Heart right ventricle (tissue), 16 donors: ENCODE measurements at regions not wholly inside any gene's neighbourhood (a gene's known extent, or its start where the extent isn't known, plus 50 kb on each side); places are given as distances from the start of the nearest gene placed in this dataset.

Experiments
- ATAC-seq, 8 donors: fragments of 200-7000 bp; cut with Tn5 transposase; one replicate each; pipeline ENCODE4 v1.9.1; 2020; ENCODE audit warnings: mild to moderate bottlenecking in 8 of 8, moderate library complexity in 8 of 8, moderate number of reproducible peaks in 1 of 8
- DNase-seq, 2 donors: peaks; one replicate each; pipeline ENCODE4 v3.0.0-alpha.2; 2020
- H3K27ac ChIP-seq, 10 donors: fragments of 200-600 bp; sonication (generic) in 2 of 10; one replicate each; pipeline versions ENCODE4 v1.5.0 to v1.8.0; 2020 to 2022; ENCODE audit warnings: mild to moderate bottlenecking in 3 of 10
- H3K27me3 ChIP-seq, 7 donors: fragments of 200-600 bp; one replicate each; pipeline ENCODE4 v1.8.0; 2021 to 2022; ENCODE audit warnings: mild to moderate bottlenecking in 2 of 7
- H3K36me3 ChIP-seq, 9 donors: fragments of 200-600 bp; sonication (generic) in 1 of 9; one replicate each; pipeline versions ENCODE4 v1.5.0 to v1.8.0; 2020 to 2022; ENCODE audit warnings: mild to moderate bottlenecking in 2 of 9
- H3K4me1 ChIP-seq, 9 donors: fragments of 200-600 bp; sonication (generic) in 1 of 9; one replicate each; pipeline versions ENCODE4 v1.5.0 to v1.8.0; 2020 to 2022; ENCODE audit warnings: mild to moderate bottlenecking in 4 of 9
- H3K4me3 ChIP-seq, 10 donors: fragments of 200-600 bp; sonication (generic) in 2 of 10; one replicate each; pipeline versions ENCODE4 v1.5.0 to v1.8.0; 2020 to 2022; ENCODE audit warnings: mild to moderate bottlenecking in 7 of 10, moderate library complexity in 2 of 10
- H3K9me3 ChIP-seq, 11 donors: fragments of 200-600 bp in 10 of 11; sonication (generic) in 2 of 11; one replicate each; pipeline versions ENCODE4 v1.5.0 to v1.8.0; 2013 to 2022; ENCODE audit warnings: mild to moderate bottlenecking in 2 of 11, control low read depth in 1 of 11, moderate library complexity in 1 of 11
- WGBS, 2 donors: extraction: QIAGEN DNeasy Blood & Tissue Kit; methylation state at CpG; one replicate each; pipeline ENCODE4 v1.1.7; 2013; ENCODE audit warnings: inconsistent platforms in 1 of 2; 5-methylcytosine and 5-hydroxymethylcytosine counted together
- intact Hi-C, 10 donors: fragments of 100-400 bp; cut with DNase I; formaldehyde crosslinking; loops; one replicate each; pipeline versions ENCODE4 v1.11.1 to v1.14.2; 2022
- TF ChIP-seq, protein P1 (sequence below), 9 donors: fragments of 200-600 bp; sonication (generic) in 2 of 9; IDR thresholded peaks; one replicate each; pipeline versions ENCODE4 v1.5.0 to v1.8.0; 2021 to 2022; ENCODE audit warnings: antibody characterized with exemption in 9 of 9, mild to moderate bottlenecking in 5 of 9, moderate library complexity in 1 of 9
- donor health status: Arrhythmogenic right ventricular cardiomyopathy.
- donor health status: ischemic (EF 13 %, LVEDD 7.1; RV severe dilation, severe dysfunction).
- donor health status: healthy with polysubstance abuse.
- donor health status: DM: no; HTN: yes; CAD: no.
- donor health status: DM: no; HTN: no; CAD: no.
- donor health status: ischemic (EF 25% LVEDD 6.9; RV normal size, moderate dysfunction).
- donor health status: ischemic (EF 25% LVEDD 5.7; RV mildly dilated, moderate dysfunction).
- donor health status: healthy.
- donor health status: DM: yes; HTN: yes; CAD: no.
- donor health status: Ischemic cardiomyopathy.
- donor health status: ischemic (EF 35%, LVEDD 5.7; RV mildly dilated, moderate dysfunction).
- donor health status: nonischemic (EF 11% LVEDD 7.7; RV severe dilation, severe dysfunction).
- donor health status: DM: yes; HTN: yes; CAD: no.
- donor health status: PGD.
- donor health status: ischemic (EF 29% LVEDD 5.4; RV normal size, mild dysfunction).
- donor health status: nonischemic (EF 23%, LVEDD 6.1; RV moderate dilation, normal function).

GRCh38 chr13:58999851-59000250 lies 1163.9 kb downstream of the DIAPH3 start:
- Histone ChIP-seq H3K27me3 (no peaks in the 10 kb centered on the region), H3K36me3 (no peaks in the 10 kb centered on the region), H3K4me3 (no peak overlapping the region), H3K27ac (no peak overlapping the region), H3K9me3 (no peaks in the 10 kb centered on the region), H3K4me1 (no peaks in the 10 kb centered on the region)
- TF ChIP-seq, protein P1, sequence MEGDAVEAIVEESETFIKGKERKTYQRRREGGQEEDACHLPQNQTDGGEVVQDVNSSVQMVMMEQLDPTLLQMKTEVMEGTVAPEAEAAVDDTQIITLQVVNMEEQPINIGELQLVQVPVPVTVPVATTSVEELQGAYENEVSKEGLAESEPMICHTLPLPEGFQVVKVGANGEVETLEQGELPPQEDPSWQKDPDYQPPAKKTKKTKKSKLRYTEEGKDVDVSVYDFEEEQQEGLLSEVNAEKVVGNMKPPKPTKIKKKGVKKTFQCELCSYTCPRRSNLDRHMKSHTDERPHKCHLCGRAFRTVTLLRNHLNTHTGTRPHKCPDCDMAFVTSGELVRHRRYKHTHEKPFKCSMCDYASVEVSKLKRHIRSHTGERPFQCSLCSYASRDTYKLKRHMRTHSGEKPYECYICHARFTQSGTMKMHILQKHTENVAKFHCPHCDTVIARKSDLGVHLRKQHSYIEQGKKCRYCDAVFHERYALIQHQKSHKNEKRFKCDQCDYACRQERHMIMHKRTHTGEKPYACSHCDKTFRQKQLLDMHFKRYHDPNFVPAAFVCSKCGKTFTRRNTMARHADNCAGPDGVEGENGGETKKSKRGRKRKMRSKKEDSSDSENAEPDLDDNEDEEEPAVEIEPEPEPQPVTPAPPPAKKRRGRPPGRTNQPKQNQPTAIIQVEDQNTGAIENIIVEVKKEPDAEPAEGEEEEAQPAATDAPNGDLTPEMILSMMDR (IDR thresholded peaks at IDR 0.05), result no peak
- intact Hi-C loops, result no loop called here
- DNase-seq (no peak), ATAC-seq (no peak)
- WGBS, 2 donors, result 95 to 96% methylated on average over 2 of the region's 2 CpGs

- no peaks in the 10 kb centered on the region for H3K4me1 ChIP-seq
- no peak for DNase-seq
- H3K36me3 ChIP-seq, result no peaks in the 10 kb centered on the region
- no peak overlapping the region for H3K4me3 ChIP-seq
- H3K9me3 ChIP-seq, result no peaks in the 10 kb centered on the region
- ATAC-seq, result no peak
- no peaks in the 10 kb centered on the region for H3K27me3 ChIP-seq
- TF ChIP-seq, protein P1 (IDR thresholded peaks at IDR 0.05), result no peak
- intact Hi-C loops, result no loop called here
- H3K27ac ChIP-seq, result no peak overlapping the region
These were observed 1163.0 kb downstream of the DIAPH3 start for GRCh38 chr13:59000770-59001169.

GRCh38 chr13:59012731-59013130 lies 1151.0 kb downstream of the DIAPH3 start:
- intact Hi-C loops, result no loop called here
- H3K4me3 ChIP-seq, result no peak overlapping the region
- no peaks in the 10 kb centered on the region for H3K27me3 ChIP-seq
- TF ChIP-seq, protein P1 (IDR thresholded peaks at IDR 0.05), result no peak
- DNase-seq, result no peak
- WGBS, 2 donors, result 89 to 94% methylated on average over 11 of the region's 11 CpGs
- no peaks in the 10 kb centered on the region for H3K9me3 ChIP-seq
- H3K36me3 ChIP-seq, result no peaks in the 10 kb centered on the region
- no peak for ATAC-seq
- peaks cover 0 to 5% (median 0%) of the 10 kb centered on the region in 9 donors for H3K4me1 ChIP-seq
- H3K27ac ChIP-seq, result no peak overlapping the region

DNA sequence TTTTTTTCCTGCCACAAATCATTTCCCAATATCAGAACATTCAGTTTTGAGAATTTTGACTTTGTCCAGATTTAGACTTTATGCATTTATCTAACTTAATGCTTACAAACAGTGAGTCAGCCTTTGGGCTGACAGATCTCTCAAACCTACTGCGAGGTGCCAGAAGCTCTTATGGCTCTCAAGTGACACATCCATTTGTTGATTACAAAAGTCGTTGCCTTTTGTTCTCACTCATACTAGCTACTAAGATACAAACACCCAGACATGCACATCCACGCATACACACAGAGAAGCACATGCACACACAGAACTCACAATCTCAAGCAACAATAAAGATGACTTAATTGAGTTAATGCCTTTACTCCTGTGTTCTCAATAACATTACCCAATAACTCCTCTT lies 1147.5 kb downstream of the DIAPH3 start:
- peak in 7 of 8 donors; percentile 39 to 94 (median 55) for ATAC-seq
- H3K27me3 ChIP-seq, result no peaks in the 10 kb centered on the region
- H3K36me3 ChIP-seq, result no peaks in the 10 kb centered on the region
- no peak overlapping the region for H3K27ac ChIP-seq
- TF ChIP-seq, protein P1 (IDR thresholded peaks at IDR 0.05), result no peak
- no peaks in the 10 kb centered on the region for H3K9me3 ChIP-seq
- WGBS, 2 donors, result 36 to 49% methylated on average over 3 of the region's 3 CpGs
- peaks cover 0 to 5% (median 0%) of the 10 kb centered on the region in 9 donors for H3K4me1 ChIP-seq
- DNase-seq, result no peak
- no peak overlapping the region for H3K4me3 ChIP-seq
- intact Hi-C loops, result no loop called here

- DNase-seq (no peak), ATAC-seq (no peak)
- Histone ChIP-seq H3K36me3 (no peaks in the 10 kb centered on the region), H3K9me3 (peaks cover 0 to 9% (median 0%) of the 10 kb centered on the region in 11 donors), H3K4me3 (no peak overlapping the region), H3K4me1 (no peaks in the 10 kb centered on the region), H3K27ac (no peak overlapping the region), H3K27me3 (no peaks in the 10 kb centered on the region)
- intact Hi-C loops, result no loop called here
- 72 to 91% methylated on average over 3 of the region's 3 CpGs for WGBS, 2 donors
- TF ChIP-seq, protein P1 (IDR thresholded peaks at IDR 0.05), result no peak
These were observed 1139.3 kb downstream of the DIAPH3 start for GRCh38 chr13:59024434-59024833.
